ENCODE measurements at regions not wholly inside any gene's neighbourhood (a gene's known extent, or its start where the extent isn't known, plus 50 kb on each side); places are given as distances from the start of the nearest gene placed in this dataset.
A peak's percentile ranks its signal among the peaks of the same experiment; 100 is the strongest.
"Not testable (repeated sequence)": the region's sequence is repeated elsewhere in the genome, so short reads cannot be mapped to it uniquely, and the experiment has no call there.

- Histone ChIP-seq H3K4me1 (peaks cover 0 to 40% of the 10 kb centered on the region in 2 donors), H3K36me3 (no peaks in the 10 kb centered on the region), H3K4me3 (no peak overlapping the region), H3K9me3 (peaks cover 0 to 15% of the 10 kb centered on the region in 2 donors), H3K27me3 (no peaks in the 10 kb centered on the region), H3K27ac (peak overlapping the region; percentile 54 to 95)
- peak in 1 of 4 donors; percentile 42 for DNase-seq
- ATAC-seq = peak; percentile 78
- intact Hi-C loops (cut with DNase I) = no loop called here
- TF ChIP-seq CTCF (IDR thresholded peaks at IDR 0.05) = no peak
Measured at GRCh38 chr12:31896514-31897039, 62.6 kb upstream of the RESF1 start.

GRCh38 chr12:31895449-31896150 lies 63.6 kb upstream of the RESF1 start:
- H3K27ac ChIP-seq = peak overlapping the region in 1 of 2 donors; percentile 95
- DNase-seq (no peak), ATAC-seq (no peak)

GRCh38 chr12:31890295-31891285 lies 68.6 kb upstream of the RESF1 start:
- Histone ChIP-seq H3K27ac (peak overlapping the region in 1 of 2 donors; percentile 84), H3K4me1 (peaks cover 0 to 27% of the 10 kb centered on the region in 2 donors), H3K9me3 (peaks cover 0 to 35% of the 10 kb centered on the region in 2 donors), H3K4me3 (no peak overlapping the region), H3K36me3 (no peaks in the 10 kb centered on the region), H3K27me3 (no peaks in the 10 kb centered on the region)
- intact Hi-C loops (cut with DNase I) = no loop called here
- TF ChIP-seq CTCF (IDR thresholded peaks at IDR 0.05) = no peak
- ATAC-seq = no peak
- DNase-seq = no peak

More at GRCh38 chr12:31895449-31896150, 63.6 kb upstream of the RESF1 start:
- no peak for TF ChIP-seq CTCF (IDR thresholded peaks at IDR 0.05)
- Histone ChIP-seq H3K4me3 (no peak overlapping the region), H3K36me3 (no peaks in the 10 kb centered on the region), H3K4me1 (peaks cover 0 to 48% of the 10 kb centered on the region in 2 donors), H3K27me3 (no peaks in the 10 kb centered on the region), H3K9me3 (peaks cover 0 to 16% of the 10 kb centered on the region in 2 donors)
- intact Hi-C loops (cut with DNase I) = no loop called here

- TF ChIP-seq CTCF (IDR thresholded peaks at IDR 0.05) = no peak
- DNase-seq (no peak), ATAC-seq (no peak)
- Histone ChIP-seq H3K27me3 (no peaks in the 10 kb centered on the region), H3K4me1 (peaks cover 0 to 23% of the 10 kb centered on the region in 2 donors), H3K9me3 (peaks cover 0 to 38% of the 10 kb centered on the region in 2 donors), H3K27ac (peak overlapping the region in 1 of 2 donors; percentile 70), H3K4me3 (peak overlapping the region in 1 of 2 donors; percentile 5), H3K36me3 (no peaks in the 10 kb centered on the region)
- intact Hi-C loops (cut with DNase I) = no loop called here
Measured at GRCh38 chr12:31887109-31887811, 72.0 kb upstream of the RESF1 start.

- peaks cover 0 to 16% of the 10 kb centered on the region in 2 donors for H3K4me1 ChIP-seq
- ATAC-seq; H3K36me3 ChIP-seq; H3K27me3 ChIP-seq; intact Hi-C loops (cut with DNase I); H3K4me3 ChIP-seq; H3K27ac ChIP-seq; DNase-seq: not testable (repeated sequence)
- peaks cover 0 to 23% of the 10 kb centered on the region in 2 donors for H3K9me3 ChIP-seq
Measured at GRCh38 chr12:31882682-31883081, 76.5 kb upstream of the RESF1 start.
